OCI-LY7 (cell line): ENCODE measurements at regions not wholly inside any gene's neighbourhood (a gene's known extent, or its start where the extent isn't known, plus 50 kb on each side); places are given as distances from the start of the nearest gene placed in this dataset.

Experiments
- BruUV-seq: library from RNA; stranded (reverse); fragments of 400-500 nt; replicated peaks from 2 replicates; lab custom pipeline; 2021; lab: Mats Ljungman, UMichigan
- CTCF ChIA-PET: fragments of 300-600 bp; sonication (Branson Sonifier 250); formaldehyde crosslinking; loops from one replicate; lab custom pipeline; 2022; ENCODE audit warnings: antibody characterized with exemption; ENCODE audit not compliant: unreplicated experiment; lab: Charles Lee
- POLR2A ChIA-PET: fragments of 300-600 bp; sonication (Branson Sonifier 250); formaldehyde crosslinking; loops from one replicate; lab custom pipeline; 2022; ENCODE audit warnings: antibody characterized with exemption; lab: Charles Lee
- DNase-seq: peaks from one replicate; pipeline ENCODE4 v3.0.0-alpha.2; 2015; ENCODE audit warnings: low spot score
- H2AFZ ChIP-seq: fragments of 200-600 bp; sonication (generic), shearing (Covaris generic); 2 replicates; pipeline ENCODE4 v1.6.1; 2014; ENCODE audit warnings: mild to moderate bottlenecking, antibody characterized with exemption, low read length, moderate library complexity
- H3K27ac ChIP-seq: fragments of 200-600 bp; sonication (generic); 2 replicates; pipeline ENCODE4 v1.5.1; 2014; ENCODE audit warnings: mixed run types, low read depth, mild to moderate bottlenecking, moderate library complexity, low read length, inconsistent platforms; ENCODE audit not compliant: poor library complexity, severe bottlenecking
- H3K36me3 ChIP-seq: fragments of 200-600 bp; sonication (generic); 2 replicates; pipeline ENCODE4 v1.6.1; 2014; ENCODE audit warnings: mild to moderate bottlenecking, antibody characterized with exemption, low read length, moderate library complexity, mixed read lengths; ENCODE audit not compliant: insufficient read depth
- H3K4me1 ChIP-seq: fragments of 200-600 bp; sonication (generic); 2 replicates; pipeline ENCODE4 v1.5.1; 2014; ENCODE audit warnings: mild to moderate bottlenecking, low read length; ENCODE audit not compliant: insufficient read depth, poor library complexity, severe bottlenecking
- H3K4me2 ChIP-seq: fragments of 200-600 bp; sonication (generic); 2 replicates; pipeline ENCODE4 v1.6.1; 2014; ENCODE audit warnings: mild to moderate bottlenecking, low read length
- H3K4me3 ChIP-seq: fragments of 200-600 bp; sonication (generic); 2 replicates; pipeline ENCODE4 v1.5.1; 2014; ENCODE audit warnings: mild to moderate bottlenecking, low read depth, low read length; ENCODE audit not compliant: poor library complexity, severe bottlenecking
- H3K79me2 ChIP-seq: fragments of 200-600 bp; sonication (generic); 2 replicates; pipeline ENCODE4 v1.6.1; 2016; ENCODE audit warnings: low read depth, mild to moderate bottlenecking, low read length, moderate library complexity, mixed read lengths; ENCODE audit not compliant: insufficient read depth
- H3K9me2 ChIP-seq: fragments of 200-600 bp; sonication (generic); 2 replicates; pipeline ENCODE4 v1.6.1; 2016; ENCODE audit warnings: mild to moderate bottlenecking, low read length, mixed read lengths; ENCODE audit not compliant: insufficient read depth
- H3K9me3 ChIP-seq: fragments of 200-600 bp; sonication (generic); 2 replicates; pipeline ENCODE4 v1.6.1; 2014; ENCODE audit warnings: mild to moderate bottlenecking, mixed run types, low read length, mixed read lengths
- H4K20me1 ChIP-seq: fragments of 200-600 bp; sonication (generic); 2 replicates; pipeline ENCODE4 v1.6.1; 2014; ENCODE audit warnings: mild to moderate bottlenecking, antibody characterized with exemption, low read length, moderate library complexity, mixed read lengths; ENCODE audit not compliant: insufficient read depth
- CTCF ChIP-seq: fragments of 200-600 bp; sonication (generic); conservative IDR thresholded peaks from 2 replicates; pipeline ENCODE4 v1.5.1; 2014; ENCODE audit warnings: mild to moderate bottlenecking, antibody characterized with exemption, low read length, moderate library complexity, mixed read lengths
- EZH2phosphoT487 ChIP-seq: fragments of 200-600 bp; sonication (generic); IDR thresholded peaks from 2 replicates; pipeline ENCODE4 v1.6.1; 2018; ENCODE audit warnings: low read depth, borderline replicate concordance, mild to moderate bottlenecking, mixed run types, antibody characterized with exemption, low read length, moderate library complexity, mixed read lengths
- intact Hi-C: fragments of 100-400 bp; cut with micrococcal nuclease; formaldehyde crosslinking; loops from one replicate; pipeline ENCODE4 v1.10.0; 2022; ENCODE audit not compliant: unreplicated experiment

- no peaks in the 10 kb centered on the region for H3K79me2 ChIP-seq
Observed at GRCh38 chrY:15800021-15800420, 1275.7 kb downstream of the NLGN4Y start.

GRCh38 chrY:15805985-15806384, 1281.7 kb downstream of the NLGN4Y start:
- no peak for TF ChIP-seq CTCF
- TF ChIP-seq EZH2phosphoT487, result no peak
- no peaks in the 10 kb centered on the region for H3K9me3 ChIP-seq
- no peak for DNase-seq
- no peaks in the 10 kb centered on the region for H3K79me2 ChIP-seq
- ChIA-PET CTCF (no interaction called here), POLR2A (no interaction called here)
- H3K4me3 ChIP-seq, result no peak overlapping the region
- H3K36me3 ChIP-seq, result no peaks in the 10 kb centered on the region
- no peaks in the 10 kb centered on the region for H4K20me1 ChIP-seq
- H3K9me2 ChIP-seq, result no peaks in the 10 kb centered on the region
- no peak overlapping the region for H3K27ac ChIP-seq
- BruUV-seq, result no TSS peak
- no peak overlapping the region for H3K4me2 ChIP-seq
- no peak overlapping the region for H2AFZ ChIP-seq
- H3K4me1 ChIP-seq, result no peaks in the 10 kb centered on the region
- intact Hi-C loops, result no loop called here

More at GRCh38 chrY:15800021-15800420, 1275.7 kb downstream of the NLGN4Y start:
- intact Hi-C loops, result no loop called here
- Histone ChIP-seq H3K4me1 (no peaks in the 10 kb centered on the region), H3K9me2 (no peaks in the 10 kb centered on the region), H3K4me3 (no peak overlapping the region), H4K20me1 (no peaks in the 10 kb centered on the region), H2AFZ (no peak overlapping the region), H3K4me2 (no peak overlapping the region), H3K27ac (no peak overlapping the region), H3K36me3 (no peaks in the 10 kb centered on the region), H3K9me3 (no peaks in the 10 kb centered on the region)
- DNase-seq, result no peak
- CTCF ChIA-PET, result no interaction called here
- no TSS peak for BruUV-seq
- POLR2A ChIA-PET, result no interaction called here
- no peak for TF ChIP-seq EZH2phosphoT487
- TF ChIP-seq CTCF, result no peak

GRCh38 chrY:15814241-15814640, 1289.9 kb downstream of the NLGN4Y start:
- Histone ChIP-seq H3K4me1 (no peaks in the 10 kb centered on the region), H4K20me1 (no peaks in the 10 kb centered on the region), H3K9me3 (no peaks in the 10 kb centered on the region), H3K79me2 (no peaks in the 10 kb centered on the region), H3K36me3 (no peaks in the 10 kb centered on the region), H3K4me2 (no peak overlapping the region), H3K27ac (no peak overlapping the region), H2AFZ (no peak overlapping the region), H3K4me3 (no peak overlapping the region), H3K9me2 (no peaks in the 10 kb centered on the region)
- DNase-seq, result no peak
- CTCF ChIA-PET, result no interaction called here
- TF ChIP-seq EZH2phosphoT487 (no peak), CTCF (no peak)
- POLR2A ChIA-PET, result no interaction called here
- BruUV-seq, result no TSS peak
- intact Hi-C loops, result no loop called here
